ENCODE measurements at regions not wholly inside any gene's neighbourhood (a gene's known extent, or its start where the extent isn't known, plus 50 kb on each side); places are given as distances from the start of the nearest gene placed in this dataset.
"Not testable (repeated sequence)": the region's sequence is repeated elsewhere in the genome, so short reads cannot be mapped to it uniquely, and the experiment has no call there.

DNA sequence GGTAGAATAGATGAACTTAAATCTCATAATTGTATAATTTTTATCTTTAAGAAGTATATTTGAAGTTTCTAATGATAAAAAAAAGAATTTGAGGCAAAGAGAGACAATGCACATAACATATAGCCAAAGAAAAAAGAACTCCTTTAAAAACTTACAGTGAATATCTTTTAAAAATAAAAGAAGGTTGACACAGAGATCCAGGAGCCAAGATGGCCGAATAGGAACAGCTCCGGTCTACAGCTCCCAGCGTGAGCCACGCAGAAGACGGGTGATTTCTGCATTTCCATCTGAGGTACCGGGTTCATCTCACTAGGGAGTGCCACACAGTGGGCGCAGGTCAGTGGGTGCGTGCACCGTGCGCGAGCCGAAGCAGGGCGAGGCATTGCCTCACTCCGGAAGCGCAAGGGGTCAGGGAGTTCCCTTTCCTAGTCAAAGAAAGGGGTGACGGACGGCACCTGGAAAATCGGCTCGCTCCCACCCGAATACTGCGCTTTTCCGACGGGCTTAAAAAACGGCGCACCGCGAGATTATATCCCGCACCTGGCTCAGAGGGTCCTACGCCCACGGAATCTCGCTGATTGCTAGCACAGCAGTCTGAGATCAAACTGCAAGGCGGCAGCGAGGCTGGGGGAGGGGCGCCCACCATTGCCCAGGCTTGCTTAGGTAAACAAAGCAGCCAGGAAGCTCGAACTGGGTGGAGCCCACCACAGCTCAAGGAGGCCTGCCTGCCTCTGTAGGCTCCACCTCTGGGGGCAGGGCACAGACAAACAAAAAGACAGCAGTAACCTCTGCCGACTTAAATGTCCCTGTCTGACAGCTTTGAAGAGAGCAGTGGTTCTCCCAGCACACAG, 84.9 kb upstream of the G2E3 start:
- ATAC-seq; H3K4me1 ChIP-seq (ENCODE audit: control insufficient read depth, insufficient read depth, low read length); H3K4me3 ChIP-seq (ENCODE audit: low read length); H3K27me3 ChIP-seq (ENCODE audit: control insufficient read depth, insufficient read depth); H3K27ac ChIP-seq (ENCODE audit: low read length); H3K9me3 ChIP-seq (ENCODE audit: control insufficient read depth, low read length); DNase-seq; intact Hi-C loops (cut with DNase I): not testable (repeated sequence)
- WGBS = 91% methylated on average over 32 of the region's 36 CpGs

- Histone ChIP-seq H3K9me3 (ENCODE audit: control insufficient read depth, low read length) (no peaks in the 10 kb centered on the region), H3K27me3 (ENCODE audit: control insufficient read depth, insufficient read depth) (no peaks in the 10 kb centered on the region), H3K27ac (ENCODE audit: low read length) (no peak overlapping the region), H3K4me3 (ENCODE audit: low read length) (no peak overlapping the region), H3K4me1 (ENCODE audit: control insufficient read depth, insufficient read depth, low read length) (no peaks in the 10 kb centered on the region)
- intact Hi-C loops (cut with DNase I) = no loop called here
- ATAC-seq (no peak), DNase-seq (no peak)
- 71% methylated on average over 1 of the region's 1 CpG for WGBS
Measured at GRCh38 chr14:30482276-30482675, 76.7 kb upstream of the G2E3 start.

- no peak for DNase-seq
- Histone ChIP-seq H3K4me3 (ENCODE audit: low read length) (no peak overlapping the region), H3K9me3 (ENCODE audit: control insufficient read depth, low read length) (no peaks in the 10 kb centered on the region), H3K27me3 (ENCODE audit: control insufficient read depth, insufficient read depth) (no peaks in the 10 kb centered on the region), H3K27ac (ENCODE audit: low read length) (no peak overlapping the region), H3K4me1 (ENCODE audit: control insufficient read depth, insufficient read depth, low read length) (no peaks in the 10 kb centered on the region)
- ATAC-seq = no peak
- intact Hi-C loops (cut with DNase I) = no loop called here
- 77% methylated on average over 3 of the region's 3 CpGs for WGBS
Measured at GRCh38 chr14:30484201-30484600, 74.8 kb upstream of the G2E3 start.

DNA sequence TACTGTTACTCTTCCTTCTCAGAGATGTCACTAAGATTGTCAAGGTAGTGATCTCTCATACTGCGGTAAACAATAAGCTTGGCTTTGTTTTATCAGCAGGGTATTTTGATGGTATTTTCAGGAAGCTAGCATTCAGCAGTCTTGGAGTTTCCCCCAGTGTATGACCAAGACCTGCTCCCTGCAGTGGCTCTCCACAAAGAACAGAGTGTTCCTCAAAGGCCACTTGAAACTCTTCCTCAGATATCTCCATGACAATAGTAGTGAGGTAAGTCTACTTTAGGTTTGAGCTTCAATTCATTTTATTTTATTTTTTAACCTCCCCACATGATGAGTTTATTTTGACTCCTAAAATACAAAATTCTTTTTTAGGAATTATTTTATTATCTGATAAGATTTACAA, 74.0 kb upstream of the G2E3 start:
- intact Hi-C loops (cut with DNase I) = no loop called here
- no peak for ATAC-seq

GRCh38 chr14:30496852-30497251, 62.1 kb upstream of the G2E3 start:
- no peaks in the 10 kb centered on the region for H3K27me3 ChIP-seq (ENCODE audit: control insufficient read depth, insufficient read depth)
- H3K4me1 ChIP-seq (ENCODE audit: control insufficient read depth, insufficient read depth, low read length) = no peaks in the 10 kb centered on the region
- no peak overlapping the region for H3K4me3 ChIP-seq (ENCODE audit: low read length)
- DNase-seq (no peak), ATAC-seq (no peak)
- no peak overlapping the region for H3K27ac ChIP-seq (ENCODE audit: low read length)
- WGBS = 70% methylated on average over 1 of the region's 1 CpG
- H3K9me3 ChIP-seq (ENCODE audit: control insufficient read depth, low read length) = no peaks in the 10 kb centered on the region
- intact Hi-C loops (cut with DNase I) = no loop called here

More for the DNA sequence above, 74.0 kb upstream of the G2E3 start:
- no peaks in the 10 kb centered on the region for H3K9me3 ChIP-seq (ENCODE audit: control insufficient read depth, low read length)
- H3K4me1 ChIP-seq (ENCODE audit: control insufficient read depth, insufficient read depth, low read length) = no peaks in the 10 kb centered on the region
- no peak for DNase-seq
- H3K4me3 ChIP-seq (ENCODE audit: low read length) = no peak overlapping the region
- H3K27ac ChIP-seq (ENCODE audit: low read length) = no peak overlapping the region
- H3K27me3 ChIP-seq (ENCODE audit: control insufficient read depth, insufficient read depth) = no peaks in the 10 kb centered on the region
- WGBS = 75% methylated on average over 1 of the region's 1 CpG

DNA sequence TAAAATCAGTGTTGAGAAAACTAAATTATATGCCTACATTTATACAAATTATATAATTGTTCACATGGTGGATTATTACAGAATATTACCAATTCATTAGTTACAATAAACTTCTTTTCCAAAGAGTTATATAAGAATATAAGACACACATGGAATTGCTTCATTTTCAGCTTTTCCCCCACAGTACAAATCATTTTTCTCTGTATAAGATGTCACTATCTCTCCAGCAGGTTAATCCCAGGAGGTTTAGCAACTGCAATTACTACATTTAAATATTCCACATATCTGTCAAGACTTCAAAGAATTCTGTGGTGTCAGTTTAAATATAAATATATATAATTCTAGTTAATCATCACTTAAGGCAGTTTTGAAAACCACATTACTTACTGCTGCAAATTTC, 59.6 kb upstream of the G2E3 start:
- intact Hi-C loops (cut with DNase I) = no loop called here
- H3K27ac ChIP-seq (ENCODE audit: low read length) = no peak overlapping the region
- DNase-seq (no peak), ATAC-seq (no peak)
- H3K4me1 ChIP-seq (ENCODE audit: control insufficient read depth, insufficient read depth, low read length) = no peaks in the 10 kb centered on the region
- no peaks in the 10 kb centered on the region for H3K27me3 ChIP-seq (ENCODE audit: control insufficient read depth, insufficient read depth)
- H3K4me3 ChIP-seq (ENCODE audit: low read length) = no peak overlapping the region
- H3K9me3 ChIP-seq (ENCODE audit: control insufficient read depth, low read length) = no peaks in the 10 kb centered on the region

DNA sequence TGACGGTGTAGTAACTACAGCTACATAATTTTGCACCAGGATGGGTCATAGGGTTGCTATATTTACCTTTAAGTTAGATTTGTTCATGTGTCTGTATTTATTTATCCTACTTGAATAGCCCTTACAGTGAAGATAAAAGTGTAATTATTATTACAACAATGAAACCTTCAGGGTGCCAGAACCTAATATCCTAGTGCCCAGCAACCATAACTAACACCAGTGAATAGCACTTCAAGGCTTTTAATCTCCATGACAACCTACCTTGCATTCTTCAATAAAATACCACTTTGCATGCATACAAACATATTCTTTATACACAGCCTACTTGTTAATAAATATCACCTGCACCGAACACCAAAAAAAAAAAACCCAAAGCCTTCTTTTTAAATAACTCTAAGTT, 58.7 kb upstream of the G2E3 start:
- DNase-seq = no peak
- ATAC-seq = no peak
- Histone ChIP-seq H3K4me1 (ENCODE audit: control insufficient read depth, insufficient read depth, low read length) (no peaks in the 10 kb centered on the region), H3K4me3 (ENCODE audit: low read length) (no peak overlapping the region), H3K27ac (ENCODE audit: low read length) (no peak overlapping the region), H3K9me3 (ENCODE audit: control insufficient read depth, low read length) (no peaks in the 10 kb centered on the region), H3K27me3 (ENCODE audit: control insufficient read depth, insufficient read depth) (no peaks in the 10 kb centered on the region)
- intact Hi-C loops (cut with DNase I) = no loop called here
- 83% methylated on average over 2 of the region's 2 CpGs for WGBS

DNA sequence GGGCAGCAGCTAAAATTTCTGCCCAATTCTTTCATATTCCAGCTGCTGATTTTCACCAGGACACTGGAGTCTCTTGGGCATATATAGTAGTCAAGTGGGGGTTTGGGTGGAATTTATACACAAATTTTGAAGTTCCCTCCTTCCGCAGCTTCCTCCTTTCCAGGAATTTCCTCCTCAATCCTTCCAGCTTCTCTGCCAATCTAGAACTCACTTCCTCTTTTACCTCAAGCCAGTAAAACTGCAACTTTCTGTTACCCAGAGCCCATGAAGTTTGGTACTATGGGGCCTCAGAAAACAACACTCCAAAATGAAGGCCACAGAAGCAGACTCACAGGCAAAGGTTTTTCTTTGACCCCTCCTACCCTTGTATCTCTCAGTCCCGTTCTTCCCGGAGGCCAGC, 51.7 kb upstream of the G2E3 start:
- no peak overlapping the region for H3K27ac ChIP-seq (ENCODE audit: low read length)
- no peaks in the 10 kb centered on the region for H3K4me1 ChIP-seq (ENCODE audit: control insufficient read depth, insufficient read depth, low read length)
- no peak overlapping the region for H3K4me3 ChIP-seq (ENCODE audit: low read length)
- H3K27me3 ChIP-seq (ENCODE audit: control insufficient read depth, insufficient read depth) = no peaks in the 10 kb centered on the region
- no peak for ATAC-seq
- H3K9me3 ChIP-seq (ENCODE audit: control insufficient read depth, low read length) = no peaks in the 10 kb centered on the region
- intact Hi-C loops (cut with DNase I) = no loop called here
- 87% methylated on average over 3 of the region's 3 CpGs for WGBS
- DNase-seq = no peak
